HFFc6 (cell line): ENCODE measurements at regions not wholly inside any gene's neighbourhood (a gene's known extent, or its start where the extent isn't known, plus 50 kb on each side); places are given as distances from the start of the nearest gene placed in this dataset.

Experiments
- DNase-seq: peaks from one replicate; pipeline ENCODE4 v3.0.0-alpha.2; 2018
- H3K27ac Mint-ChIP-seq: 2 replicates; pipeline ENCODE4 v1.8.0; 2020; ENCODE audit warnings: mild to moderate bottlenecking, mixed read lengths
- H3K27me3 Mint-ChIP-seq: 2 replicates; pipeline ENCODE4 v1.8.0; 2021; ENCODE audit warnings: mild to moderate bottlenecking, moderate library complexity, mixed read lengths; ENCODE audit not compliant: insufficient read depth
- H3K36me3 Mint-ChIP-seq: 2 replicates; pipeline ENCODE4 v1.8.0; 2021; ENCODE audit warnings: low read depth, mixed read lengths
- H3K4me1 Mint-ChIP-seq: 2 replicates; pipeline ENCODE4 v1.8.0; 2020; ENCODE audit warnings: low read depth, mixed read lengths
- H3K4me3 Mint-ChIP-seq: 2 replicates; pipeline ENCODE4 v1.8.0; 2020; ENCODE audit warnings: mild to moderate bottlenecking, moderate library complexity, mixed read lengths
- H3K9me3 Mint-ChIP-seq: 2 replicates; pipeline ENCODE4 v1.8.0; 2020; ENCODE audit warnings: mild to moderate bottlenecking, mixed read lengths
- TF ChIP-seq, protein P1 (sequence below): fragments of 200-600 bp; sonication (generic); IDR thresholded peaks from 2 replicates; pipeline ENCODE4 v1.5.0; 2021; ENCODE audit warnings: antibody characterized with exemption, mild to moderate bottlenecking

GRCh38 chr18:8972116-8972515 lies 130.4 kb upstream of the NDUFV2 start:
- peaks cover 2% of the 10 kb centered on the region; the same call in 1 of the 2 replicates for H3K27me3 Mint-ChIP-seq
- peaks cover 19% of the 10 kb centered on the region for H3K36me3 Mint-ChIP-seq
- peaks cover 36% of the 10 kb centered on the region for H3K4me1 Mint-ChIP-seq

GRCh38 chr18:8974279-8974678 lies 128.2 kb upstream of the NDUFV2 start:
- Mint-ChIP-seq H3K9me3 (peaks cover 10% of the 10 kb centered on the region), H3K4me1 (peaks cover 33% of the 10 kb centered on the region), H3K4me3 (no peak overlapping the region), H3K36me3 (peaks cover 19% of the 10 kb centered on the region), H3K27me3 (peaks cover 2% of the 10 kb centered on the region; the same call in 1 of the 2 replicates), H3K27ac (no peak overlapping the region)
- DNase-seq = no peak
- TF ChIP-seq, protein P1, sequence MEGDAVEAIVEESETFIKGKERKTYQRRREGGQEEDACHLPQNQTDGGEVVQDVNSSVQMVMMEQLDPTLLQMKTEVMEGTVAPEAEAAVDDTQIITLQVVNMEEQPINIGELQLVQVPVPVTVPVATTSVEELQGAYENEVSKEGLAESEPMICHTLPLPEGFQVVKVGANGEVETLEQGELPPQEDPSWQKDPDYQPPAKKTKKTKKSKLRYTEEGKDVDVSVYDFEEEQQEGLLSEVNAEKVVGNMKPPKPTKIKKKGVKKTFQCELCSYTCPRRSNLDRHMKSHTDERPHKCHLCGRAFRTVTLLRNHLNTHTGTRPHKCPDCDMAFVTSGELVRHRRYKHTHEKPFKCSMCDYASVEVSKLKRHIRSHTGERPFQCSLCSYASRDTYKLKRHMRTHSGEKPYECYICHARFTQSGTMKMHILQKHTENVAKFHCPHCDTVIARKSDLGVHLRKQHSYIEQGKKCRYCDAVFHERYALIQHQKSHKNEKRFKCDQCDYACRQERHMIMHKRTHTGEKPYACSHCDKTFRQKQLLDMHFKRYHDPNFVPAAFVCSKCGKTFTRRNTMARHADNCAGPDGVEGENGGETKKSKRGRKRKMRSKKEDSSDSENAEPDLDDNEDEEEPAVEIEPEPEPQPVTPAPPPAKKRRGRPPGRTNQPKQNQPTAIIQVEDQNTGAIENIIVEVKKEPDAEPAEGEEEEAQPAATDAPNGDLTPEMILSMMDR = no peak

More at GRCh38 chr18:8972116-8972515, 130.4 kb upstream of the NDUFV2 start:
- Mint-ChIP-seq H3K9me3 (peaks cover 10% of the 10 kb centered on the region), H3K27ac (no peak overlapping the region), H3K4me3 (no peak overlapping the region)
- TF ChIP-seq, protein P1 = no peak
- no peak for DNase-seq

DNA sequence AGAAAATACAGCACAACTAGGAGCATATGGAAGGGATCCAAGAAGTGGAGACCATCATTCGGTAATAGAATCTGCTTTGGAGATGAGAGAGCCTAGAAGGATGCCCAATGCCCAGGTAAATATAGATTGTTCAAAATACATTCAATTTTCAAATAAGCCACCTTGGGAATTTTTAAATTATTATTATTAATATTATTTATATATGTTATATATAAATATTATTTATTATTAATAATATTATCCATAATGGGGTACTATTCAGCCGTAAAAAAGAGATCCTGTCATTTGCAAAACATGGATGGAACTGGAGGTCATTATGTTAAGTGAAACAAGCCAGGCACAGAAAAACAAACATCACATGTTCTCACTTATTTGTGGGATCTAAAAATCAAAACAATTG lies 127.8 kb upstream of the NDUFV2 start:
- Mint-ChIP-seq H3K27me3 (peaks cover 2% of the 10 kb centered on the region; the same call in 1 of the 2 replicates), H3K4me1 (peaks cover 33% of the 10 kb centered on the region), H3K9me3 (peaks cover 10% of the 10 kb centered on the region), H3K36me3 (peaks cover 19% of the 10 kb centered on the region), H3K4me3 (no peak overlapping the region), H3K27ac (no peak overlapping the region)
- no peak for DNase-seq
- TF ChIP-seq, protein P1 = no peak

- Mint-ChIP-seq H3K36me3 (peaks cover 19% of the 10 kb centered on the region), H3K4me1 (peaks cover 33% of the 10 kb centered on the region), H3K9me3 (peaks cover 10% of the 10 kb centered on the region), H3K27me3 (no peaks in the 10 kb centered on the region), H3K4me3 (no peak overlapping the region), H3K27ac (no peak overlapping the region)
- DNase-seq = no peak
- TF ChIP-seq, protein P1 = no peak
Measured at GRCh38 chr18:8975624-8976023, 126.9 kb upstream of the NDUFV2 start.

DNA sequence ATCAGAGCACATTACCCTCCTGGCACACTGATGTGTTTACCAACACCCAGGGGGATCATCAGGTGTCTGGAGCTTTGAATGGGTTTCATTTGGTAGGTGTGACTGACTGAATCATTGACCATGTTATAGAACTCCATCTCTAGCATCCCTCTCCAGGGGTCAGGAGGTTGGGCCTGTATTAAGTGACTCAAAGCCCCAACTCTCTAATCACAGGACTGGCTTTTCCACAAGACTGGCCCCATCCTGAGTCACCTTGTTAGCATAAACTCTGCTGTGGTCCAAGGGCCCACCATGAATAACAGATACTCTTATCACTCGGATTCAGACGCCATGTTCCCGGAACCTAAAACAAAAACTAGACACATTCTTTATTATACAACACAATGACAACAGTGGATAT lies 125.9 kb upstream of the NDUFV2 start:
- no peak overlapping the region for H3K27ac Mint-ChIP-seq
- no peak for DNase-seq
- TF ChIP-seq, protein P1 = no peak
- H3K9me3 Mint-ChIP-seq = peaks cover 10% of the 10 kb centered on the region
- peaks cover 32% of the 10 kb centered on the region for H3K4me1 Mint-ChIP-seq
- H3K27me3 Mint-ChIP-seq = no peaks in the 10 kb centered on the region
- H3K36me3 Mint-ChIP-seq = peaks cover 19% of the 10 kb centered on the region
- H3K4me3 Mint-ChIP-seq = no peak overlapping the region

GRCh38 chr18:8977166-8977565 lies 125.3 kb upstream of the NDUFV2 start:
- H3K27ac Mint-ChIP-seq = no peak overlapping the region
- peaks cover 10% of the 10 kb centered on the region for H3K9me3 Mint-ChIP-seq
- no peak for DNase-seq
- peaks cover 33% of the 10 kb centered on the region for H3K4me1 Mint-ChIP-seq
- H3K36me3 Mint-ChIP-seq = peaks cover 19% of the 10 kb centered on the region
- H3K4me3 Mint-ChIP-seq = no peak overlapping the region
- TF ChIP-seq, protein P1 = no peak
- H3K27me3 Mint-ChIP-seq = no peaks in the 10 kb centered on the region
